ENCODE measurements at regions not wholly inside any gene's neighbourhood (a gene's known extent, or its start where the extent isn't known, plus 50 kb on each side); places are given as distances from the start of the nearest gene placed in this dataset.

GRCh38 chr11:116485425-116485824 is 287.4 kb downstream of the BUD13 start:
- TF ChIP-seq CTCF (IDR thresholded peaks at IDR 0.05) (no peak), ZFX (IDR thresholded peaks at IDR 0.05; ENCODE audit: borderline replicate concordance) (no peak)

Data from 22Rv1 (cell line).